Muscle of leg (tissue), 3 donors: ENCODE measurements at regions not wholly inside any gene's neighbourhood (a gene's known extent, or its start where the extent isn't known, plus 50 kb on each side); places are given as distances from the start of the nearest gene placed in this dataset.
"Not testable (repeated sequence)": the region's sequence is repeated elsewhere in the genome, so short reads cannot be mapped to it uniquely, and the experiment has no call there.

Experiments
- DNase-seq: peaks from one replicate; pipeline ENCODE4 v3.0.0; 2013
- H3K27ac ChIP-seq: one replicate; pipeline ENCODE4 v1.5.1; 2013; ENCODE audit warnings: mild to moderate bottlenecking, low read length, control low read depth
- H3K27me3 ChIP-seq: one replicate; pipeline ENCODE4 v1.6.1; 2013; ENCODE audit warnings: low read length; ENCODE audit not compliant: control insufficient read depth, insufficient read depth
- H3K36me3 ChIP-seq: one replicate; pipeline ENCODE4 v1.6.1; 2013; ENCODE audit warnings: low read length; ENCODE audit not compliant: control insufficient read depth, insufficient read depth
- H3K4me1 ChIP-seq: one replicate; pipeline ENCODE4 v1.6.1; 2013; ENCODE audit warnings: low read length; ENCODE audit not compliant: control insufficient read depth, insufficient read depth
- H3K4me3 ChIP-seq: one replicate; pipeline ENCODE4 v1.5.1; 2013; ENCODE audit warnings: low read length, control low read depth
- H3K9me3 ChIP-seq: replicated peaks from 2 replicates; pipeline ENCODE4 v1.6.1; 2013; ENCODE audit warnings: low read depth, low read length; ENCODE audit not compliant: control insufficient read depth
- WGBS: methylation state at CpG from one replicate; pipeline ENCODE4 v1.1.5; 2013; ENCODE audit warnings: missing lambda C conversion rate; ENCODE audit not compliant: insufficient coverage; 5-methylcytosine and 5-hydroxymethylcytosine counted together

GRCh38 chr7:69228212-69228811 is 370.0 kb upstream of the AUTS2 start:
- DNase-seq, result no peak
- H3K4me1 ChIP-seq, result peaks cover 7% of the 10 kb centered on the region
- H3K36me3 ChIP-seq, result no peaks in the 10 kb centered on the region
- 88% methylated on average over 5 of the region's 5 CpGs for WGBS
- H3K27ac ChIP-seq, result no peak overlapping the region
- peaks cover 5% of the 10 kb centered on the region for H3K9me3 ChIP-seq
- H3K4me3 ChIP-seq, result no peak overlapping the region
- H3K27me3 ChIP-seq, result peaks cover 14% of the 10 kb centered on the region

DNA sequence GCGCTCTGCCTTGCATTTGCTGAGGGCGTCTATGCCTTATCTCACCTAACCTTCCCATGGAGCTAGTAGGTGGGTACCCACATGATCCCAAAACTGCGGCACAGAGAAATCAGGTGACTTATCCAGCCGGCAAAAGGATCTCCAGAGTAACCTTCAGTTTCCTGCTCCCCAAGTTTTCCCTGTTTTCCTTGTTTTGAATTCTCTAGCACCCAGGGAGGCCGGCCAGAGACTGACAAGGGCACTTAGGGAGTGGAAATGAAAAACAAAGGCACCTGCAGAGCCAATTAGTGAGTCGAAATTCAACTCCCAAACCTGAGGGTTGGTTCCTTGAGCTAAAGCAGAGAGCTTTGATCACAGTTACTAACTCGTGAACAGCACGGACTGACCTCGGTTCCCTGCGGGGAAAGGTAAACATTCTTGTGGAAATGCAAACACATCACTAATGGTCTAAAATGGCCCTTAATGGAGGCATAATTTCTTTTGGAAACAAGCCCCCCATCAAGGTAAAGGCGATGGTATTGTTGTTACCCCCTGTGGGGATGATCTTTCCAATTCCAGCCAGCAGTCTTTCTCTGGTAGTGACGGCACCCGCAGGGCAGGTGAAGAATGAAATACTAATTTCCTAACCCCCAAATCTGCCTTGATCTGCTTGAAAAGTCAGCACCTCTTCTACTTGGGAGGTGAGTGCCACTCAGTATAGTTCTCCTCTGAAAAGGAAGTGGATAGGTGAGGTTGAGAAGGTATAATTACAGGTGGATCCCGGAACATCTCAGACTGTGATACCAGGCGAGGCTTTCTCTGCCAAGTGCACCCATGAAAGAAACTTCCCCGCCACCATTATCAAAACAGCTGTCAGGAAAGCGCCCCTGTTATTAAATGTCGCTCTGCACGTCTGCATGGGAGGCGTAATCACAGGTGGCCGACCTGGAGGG is 365.6 kb upstream of the AUTS2 start:
- Histone ChIP-seq H3K9me3 (no peaks in the 10 kb centered on the region), H3K27me3 (peaks cover 19% of the 10 kb centered on the region), H3K36me3 (no peaks in the 10 kb centered on the region), H3K27ac (no peak overlapping the region), H3K4me1 (no peaks in the 10 kb centered on the region), H3K4me3 (no peak overlapping the region)
- DNase-seq, result no peak
- 13% methylated on average over 3 of the region's 21 CpGs for WGBS

DNA sequence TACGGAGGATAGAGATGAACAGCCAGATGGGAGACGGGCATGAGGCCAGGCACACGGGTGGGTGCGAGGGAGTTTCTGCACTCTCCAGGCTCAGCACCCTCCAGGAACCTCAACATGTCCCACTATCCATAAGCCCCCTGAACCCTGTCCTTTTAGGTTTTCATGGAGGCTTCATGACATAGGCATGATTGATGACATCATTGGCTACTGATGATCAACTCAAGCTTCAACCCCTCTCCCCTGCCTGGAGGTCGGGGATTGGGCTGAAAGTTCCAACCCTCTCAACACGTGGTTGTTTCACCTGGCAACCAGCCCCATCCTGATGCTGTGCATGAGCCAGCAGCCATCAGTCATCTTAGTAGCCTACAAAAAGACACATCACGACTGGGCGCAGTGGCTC is 360.7 kb upstream of the AUTS2 start:
- Histone ChIP-seq H3K4me3 (no peak overlapping the region), H3K9me3 (no peaks in the 10 kb centered on the region), H3K27me3 (peaks cover 13% of the 10 kb centered on the region), H3K27ac (no peak overlapping the region), H3K36me3 (no peaks in the 10 kb centered on the region), H3K4me1 (no peaks in the 10 kb centered on the region)
- WGBS, result 38% methylated on average over 2 of the region's 8 CpGs
- DNase-seq, result no peak

DNA sequence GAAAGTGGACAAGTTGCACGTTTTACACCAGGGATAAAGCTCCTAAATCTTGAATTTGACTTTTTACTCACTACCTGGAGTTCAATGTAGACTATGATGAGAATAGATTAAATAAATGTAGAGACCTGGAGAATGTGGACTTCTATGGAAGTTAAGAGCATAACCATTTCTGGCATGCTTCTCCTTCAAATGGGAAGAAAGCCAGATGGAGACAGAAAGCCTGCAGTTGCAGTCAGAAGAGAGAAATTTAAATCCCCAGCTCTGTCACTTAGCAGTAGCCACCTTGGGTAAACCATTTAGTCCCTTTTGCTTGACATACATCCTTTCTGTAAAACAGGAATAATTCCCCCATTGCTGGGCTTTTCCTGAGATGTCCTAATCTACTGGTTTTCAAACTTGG is 355.3 kb upstream of the AUTS2 start:
- no peaks in the 10 kb centered on the region for H3K36me3 ChIP-seq
- H3K4me3 ChIP-seq, result no peak overlapping the region
- H3K4me1 ChIP-seq, result no peaks in the 10 kb centered on the region
- no CpG with 5 or more reads among the region's 1 CpG for WGBS
- H3K9me3 ChIP-seq, result no peaks in the 10 kb centered on the region
- peak; percentile 55 for DNase-seq
- H3K27ac ChIP-seq, result no peak overlapping the region
- H3K27me3 ChIP-seq, result no peaks in the 10 kb centered on the region

GRCh38 chr7:69244701-69245100 is 353.6 kb upstream of the AUTS2 start:
- Histone ChIP-seq H3K9me3 (no peaks in the 10 kb centered on the region), H3K36me3 (no peaks in the 10 kb centered on the region), H3K4me1 (no peaks in the 10 kb centered on the region), H3K4me3 (no peak overlapping the region), H3K27ac (no peak overlapping the region), H3K27me3 (no peaks in the 10 kb centered on the region)
- WGBS, result no CpG with 5 or more reads among the region's 2 CpGs
- DNase-seq, result no peak

- DNase-seq, result no peak
- H3K4me1 ChIP-seq, result no peaks in the 10 kb centered on the region
- H3K27me3 ChIP-seq, result no peaks in the 10 kb centered on the region
- H3K9me3 ChIP-seq, result no peaks in the 10 kb centered on the region
- no peak overlapping the region for H3K4me3 ChIP-seq
- 50% methylated on average over 1 of the region's 2 CpGs for WGBS
- H3K27ac ChIP-seq, result no peak overlapping the region
- H3K36me3 ChIP-seq, result no peaks in the 10 kb centered on the region
Measured at GRCh38 chr7:69245646-69246045, 352.6 kb upstream of the AUTS2 start.

DNA sequence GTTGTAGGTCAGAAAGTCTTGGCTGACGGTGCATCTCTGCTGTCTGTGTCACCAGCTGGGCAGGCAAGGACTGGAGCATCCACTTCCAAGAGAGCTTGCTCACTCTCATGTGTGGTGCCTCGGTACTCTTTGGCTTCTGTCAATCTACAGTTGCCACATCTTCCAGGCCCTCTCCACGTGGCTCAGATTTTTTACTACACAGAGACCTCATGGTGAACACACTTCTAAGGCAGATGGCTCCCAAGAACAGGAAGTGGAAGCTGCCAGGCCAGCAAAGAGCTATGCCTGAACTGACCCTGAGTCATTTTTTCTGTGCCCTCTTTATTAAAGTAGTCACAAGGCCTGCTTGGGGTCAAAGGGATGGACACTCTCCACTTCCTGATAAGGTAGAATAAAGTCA is 351.5 kb upstream of the AUTS2 start:
- Histone ChIP-seq H3K9me3 (no peaks in the 10 kb centered on the region), H3K4me1 (no peaks in the 10 kb centered on the region), H3K27me3 (no peaks in the 10 kb centered on the region), H3K36me3 (no peaks in the 10 kb centered on the region), H3K4me3 (no peak overlapping the region), H3K27ac (no peak overlapping the region)
- 64% methylated on average over 3 of the region's 3 CpGs for WGBS
- DNase-seq, result peak; percentile 61

- not testable (repeated sequence) for H3K27ac ChIP-seq, H3K9me3 ChIP-seq, H3K27me3 ChIP-seq, DNase-seq, H3K36me3 ChIP-seq, H3K4me1 ChIP-seq, H3K4me3 ChIP-seq
- no CpG with 5 or more reads among the region's 2 CpGs for WGBS
Measured at GRCh38 chr7:69248382-69248828, 349.9 kb upstream of the AUTS2 start.

DNA sequence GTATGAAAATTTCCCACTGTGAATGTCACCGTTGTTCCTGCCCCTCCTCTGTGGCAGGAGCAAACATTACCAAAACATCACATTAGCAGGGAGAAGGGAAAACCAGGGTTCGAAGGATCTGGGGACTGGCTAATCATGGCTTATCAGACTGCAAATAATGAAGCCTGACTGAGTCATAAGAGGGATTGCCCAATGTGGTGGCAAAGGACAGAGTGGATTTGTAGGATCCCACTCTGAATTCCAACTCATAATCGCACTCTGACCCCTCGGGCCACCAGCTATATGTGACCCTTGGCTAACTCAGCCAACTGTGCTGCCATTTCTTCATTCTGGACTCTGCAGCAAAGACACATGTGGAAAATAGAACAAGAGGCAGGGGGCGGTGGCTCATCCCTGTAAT is 347.3 kb upstream of the AUTS2 start:
- no peak for DNase-seq
- H3K27me3 ChIP-seq, result no peaks in the 10 kb centered on the region
- WGBS, result 96% methylated on average over 3 of the region's 5 CpGs
- H3K4me1 ChIP-seq, result no peaks in the 10 kb centered on the region
- H3K4me3 ChIP-seq, result no peak overlapping the region
- no peaks in the 10 kb centered on the region for H3K9me3 ChIP-seq
- H3K27ac ChIP-seq, result no peak overlapping the region
- H3K36me3 ChIP-seq, result no peaks in the 10 kb centered on the region

DNA sequence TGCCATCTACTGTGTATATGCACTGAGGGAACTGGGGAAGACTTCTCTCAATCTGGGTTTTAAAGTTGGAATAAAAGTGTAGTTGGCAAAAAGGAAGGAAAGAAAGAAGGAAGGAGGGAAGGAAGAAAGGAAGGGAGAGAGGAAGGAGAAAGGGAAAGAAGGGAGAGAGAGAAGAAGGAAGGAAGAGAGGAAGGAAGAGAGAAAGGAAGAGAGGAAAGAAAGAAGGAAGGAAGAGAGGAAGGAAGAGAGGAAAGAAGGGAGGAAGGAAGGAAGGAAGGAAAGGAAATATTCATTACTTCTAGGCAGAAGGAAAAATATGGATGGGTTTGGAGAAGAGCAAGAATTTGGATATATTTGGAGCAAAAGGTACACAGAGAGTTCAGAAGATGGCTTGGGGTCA is 343.6 kb upstream of the AUTS2 start:
- H3K4me1 ChIP-seq, result peaks cover 15% of the 10 kb centered on the region
- no peak overlapping the region for H3K4me3 ChIP-seq
- H3K27ac ChIP-seq, result no peak overlapping the region
- DNase-seq, result no peak
- no peaks in the 10 kb centered on the region for H3K9me3 ChIP-seq
- H3K36me3 ChIP-seq, result no peaks in the 10 kb centered on the region
- H3K27me3 ChIP-seq, result no peaks in the 10 kb centered on the region
